MG63 (cell line): ENCODE measurements at regions not wholly inside any gene's neighbourhood (a gene's known extent, or its start where the extent isn't known, plus 50 kb on each side); places are given as distances from the start of the nearest gene placed in this dataset.
"Not testable (repeated sequence)": the region's sequence is repeated elsewhere in the genome, so short reads cannot be mapped to it uniquely, and the experiment has no call there.

ENCODE experiments used
- DNase-seq: peaks from one replicate; pipeline ENCODE4 v3.0.0-alpha.2; 2020
- H3K27me3 ChIP-seq: fragments of 250-450 bp; sonication (Bioruptor Pico); 2 replicates; pipeline ENCODE4 v1.5.1; 2020; ENCODE audit warnings: mild to moderate bottlenecking, moderate library complexity
- H3K36me3 ChIP-seq: fragments of 250-450 bp; sonication (Bioruptor Pico); 2 replicates; pipeline ENCODE4 v1.5.1; 2020; ENCODE audit warnings: mild to moderate bottlenecking, moderate library complexity
- H3K4me3 ChIP-seq: fragments of 250-450 bp; sonication (Bioruptor Pico); 2 replicates; pipeline ENCODE4 v1.5.1; 2020; ENCODE audit warnings: mild to moderate bottlenecking, moderate library complexity
- H3K9me3 ChIP-seq: fragments of 250-450 bp; sonication (Bioruptor Pico); 2 replicates; pipeline ENCODE4 v1.5.1; 2020; ENCODE audit warnings: mild to moderate bottlenecking, moderate library complexity

- not testable (repeated sequence) for DNase-seq, H3K27me3 ChIP-seq, H3K9me3 ChIP-seq, H3K36me3 ChIP-seq, H3K4me3 ChIP-seq
Observed at GRCh38 chr7:150114591-150114990, 208.6 kb upstream of the LRRC61 start.

GRCh38 chr7:150119966-150120365 lies 203.2 kb upstream of the LRRC61 start:
- not testable (repeated sequence) for H3K9me3 ChIP-seq, H3K27me3 ChIP-seq, H3K36me3 ChIP-seq, H3K4me3 ChIP-seq, DNase-seq

DNA sequence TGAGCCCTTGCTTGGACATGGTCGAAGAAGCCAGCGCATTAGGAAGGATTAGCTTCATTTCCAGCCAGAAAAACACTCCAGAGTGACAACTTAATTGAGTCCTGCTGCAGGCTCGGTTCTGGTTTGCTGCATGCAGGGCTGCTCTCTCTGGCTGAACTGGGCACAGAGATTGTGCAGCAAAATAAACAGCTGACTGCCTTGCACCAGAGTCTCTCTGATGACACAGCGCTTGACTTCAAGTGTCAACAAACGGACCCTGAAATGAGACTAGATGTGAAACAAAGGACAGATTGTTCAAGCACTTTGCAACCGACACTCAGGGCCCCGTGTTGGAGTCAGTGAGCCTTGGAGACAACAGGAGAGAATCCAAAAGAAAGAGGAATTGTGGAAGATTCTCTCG lies 197.3 kb upstream of the LRRC61 start:
- not testable (repeated sequence) for H3K27me3 ChIP-seq, H3K9me3 ChIP-seq, H3K36me3 ChIP-seq, DNase-seq, H3K4me3 ChIP-seq

DNA sequence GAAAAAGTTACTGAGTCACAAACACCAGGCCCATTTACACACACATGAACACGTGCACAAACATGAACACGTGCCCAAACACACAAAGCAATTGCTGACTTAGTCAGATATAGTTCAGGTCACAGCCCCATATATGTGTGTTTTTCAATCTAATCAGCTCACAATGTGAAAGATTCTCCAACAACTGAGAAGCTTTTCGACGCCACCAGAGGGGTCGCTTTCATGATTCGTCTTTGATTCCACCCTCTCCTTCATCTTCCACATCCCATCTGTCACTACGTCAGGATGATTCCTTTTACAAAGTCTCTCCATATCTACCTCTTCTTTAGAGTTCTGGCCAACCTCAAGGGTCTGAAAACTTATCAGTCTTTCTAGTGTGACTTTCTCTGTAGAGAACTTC lies 188.7 kb upstream of the LRRC61 start:
- not testable (repeated sequence) for H3K4me3 ChIP-seq, H3K36me3 ChIP-seq, H3K27me3 ChIP-seq, DNase-seq, H3K9me3 ChIP-seq

DNA sequence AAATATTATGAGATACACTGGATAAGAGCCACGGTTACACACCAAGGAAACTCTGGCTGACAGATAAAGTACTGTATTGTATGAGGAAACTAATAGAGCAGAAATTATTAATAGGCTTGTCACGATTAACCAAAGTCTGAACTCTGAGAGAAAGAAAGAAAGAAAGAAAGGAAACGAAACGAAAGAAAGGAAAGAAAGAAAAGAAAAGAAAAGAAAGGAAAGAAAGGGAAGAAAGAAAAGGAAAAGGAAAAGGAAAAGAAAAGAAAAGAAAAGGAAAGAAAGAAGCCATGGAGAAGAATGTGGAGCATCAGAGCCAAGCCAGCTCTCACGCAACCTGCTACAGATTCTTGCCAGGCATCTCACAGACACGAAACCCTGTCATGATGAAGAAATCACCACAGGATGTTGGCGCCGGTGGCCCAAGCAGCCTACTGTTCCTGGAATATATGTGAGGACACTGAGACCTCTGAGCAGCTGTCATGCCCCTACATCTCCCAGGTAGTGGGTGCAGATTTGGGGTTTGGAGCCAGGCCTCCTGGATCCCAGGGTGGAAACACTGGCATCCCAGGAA lies 187.4 kb upstream of the LRRC61 start:
- not testable (repeated sequence) for H3K9me3 ChIP-seq, H3K4me3 ChIP-seq
- peak; percentile 30 for DNase-seq

DNA sequence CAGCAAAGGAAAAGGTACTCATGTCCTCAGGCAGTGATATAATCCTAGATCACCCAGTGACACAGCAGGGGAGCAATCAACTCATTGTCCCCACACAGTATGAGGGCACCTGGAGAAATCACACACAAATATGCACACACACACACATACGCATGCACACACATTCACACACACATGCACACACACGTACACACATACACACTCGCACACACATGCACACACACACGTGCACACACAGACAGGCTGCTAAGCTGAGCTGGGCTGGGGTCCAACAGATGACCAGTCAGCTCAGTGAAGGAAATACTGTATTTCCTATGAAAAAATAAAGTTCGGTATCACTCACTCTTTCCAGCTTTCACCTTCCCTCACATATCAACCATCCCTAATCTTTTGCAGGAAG lies 183.3 kb upstream of the LRRC61 start:
- H3K27me3 ChIP-seq, DNase-seq, H3K36me3 ChIP-seq, H3K9me3 ChIP-seq, H3K4me3 ChIP-seq: not testable (repeated sequence)

More for the DNA sequence above, 187.4 kb upstream of the LRRC61 start:
- H3K36me3 ChIP-seq, H3K27me3 ChIP-seq: not testable (repeated sequence)

- DNase-seq, H3K27me3 ChIP-seq, H3K4me3 ChIP-seq, H3K36me3 ChIP-seq, H3K9me3 ChIP-seq: not testable (repeated sequence)
Observed at GRCh38 chr7:150141525-150142345, 181.4 kb upstream of the LRRC61 start.

GRCh38 chr7:150146124-150146523 lies 177.0 kb upstream of the LRRC61 start:
- H3K4me3 ChIP-seq, H3K27me3 ChIP-seq, H3K36me3 ChIP-seq, DNase-seq, H3K9me3 ChIP-seq: not testable (repeated sequence)

DNA sequence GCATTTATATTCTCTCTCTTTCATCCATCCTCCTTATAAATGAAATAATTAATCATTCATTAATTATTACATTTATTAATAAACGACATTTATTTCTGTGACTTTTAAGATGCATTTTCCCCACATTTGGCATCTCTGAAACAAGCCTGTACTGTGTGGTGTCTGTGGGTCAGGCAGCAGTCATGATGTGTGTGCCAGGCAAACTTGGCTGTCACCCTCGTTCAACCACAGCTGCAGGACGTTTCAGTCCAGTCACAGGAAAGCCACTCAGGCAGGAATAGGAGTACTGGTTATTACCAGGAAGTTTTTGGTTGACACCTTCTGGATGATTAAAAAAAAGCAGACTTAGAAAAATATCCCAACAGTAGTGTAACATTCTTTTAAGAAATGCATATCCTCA lies 175.6 kb upstream of the LRRC61 start:
- not testable (repeated sequence) for H3K9me3 ChIP-seq, DNase-seq, H3K27me3 ChIP-seq, H3K36me3 ChIP-seq, H3K4me3 ChIP-seq

DNA sequence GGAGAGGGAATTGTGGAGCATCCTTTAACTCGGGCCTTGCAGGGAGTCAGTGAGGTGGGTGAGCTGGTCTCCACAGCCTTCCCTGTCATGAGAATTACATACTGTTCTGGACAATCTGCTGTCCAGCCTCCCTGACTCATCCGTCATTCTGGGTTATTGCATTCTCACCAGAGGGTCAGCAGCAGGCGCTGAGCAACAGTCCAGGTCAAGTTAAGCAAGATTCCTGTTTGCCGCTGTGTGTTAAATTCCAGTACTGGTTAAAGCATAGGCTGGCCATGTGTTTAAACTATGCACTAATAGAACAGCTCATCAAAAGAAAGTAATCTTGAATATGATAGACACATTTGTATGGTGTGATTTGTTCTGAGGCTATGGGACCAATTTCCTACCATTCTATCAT lies 167.1 kb upstream of the LRRC61 start:
- not testable (repeated sequence) for H3K9me3 ChIP-seq, DNase-seq, H3K4me3 ChIP-seq, H3K36me3 ChIP-seq, H3K27me3 ChIP-seq

DNA sequence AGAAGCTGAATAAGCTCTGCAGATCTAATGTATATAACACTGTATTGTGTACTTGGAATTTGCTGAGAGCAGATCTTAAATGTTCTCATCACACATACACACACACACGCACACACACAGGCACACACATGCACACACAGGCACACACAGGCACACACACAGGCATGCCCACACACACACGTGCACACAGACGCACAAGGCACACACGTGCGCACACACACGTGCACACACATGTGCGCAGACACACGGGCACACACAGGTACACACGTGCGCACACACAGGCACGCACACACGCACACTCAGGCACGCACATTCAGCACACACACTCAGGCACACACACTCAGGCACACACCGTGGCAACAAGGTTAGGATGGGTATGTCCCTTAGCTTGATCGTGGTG lies 164.5 kb upstream of the LRRC61 start:
- H3K36me3 ChIP-seq, H3K4me3 ChIP-seq, H3K27me3 ChIP-seq, H3K9me3 ChIP-seq, DNase-seq: not testable (repeated sequence)

GRCh38 chr7:150169515-150169914 lies 153.6 kb upstream of the LRRC61 start:
- not testable (repeated sequence) for H3K9me3 ChIP-seq, H3K36me3 ChIP-seq, H3K27me3 ChIP-seq, H3K4me3 ChIP-seq, DNase-seq

GRCh38 chr7:150169943-150170490 lies 153.1 kb upstream of the LRRC61 start:
- H3K27me3 ChIP-seq, H3K36me3 ChIP-seq, DNase-seq, H3K4me3 ChIP-seq, H3K9me3 ChIP-seq: not testable (repeated sequence)

DNA sequence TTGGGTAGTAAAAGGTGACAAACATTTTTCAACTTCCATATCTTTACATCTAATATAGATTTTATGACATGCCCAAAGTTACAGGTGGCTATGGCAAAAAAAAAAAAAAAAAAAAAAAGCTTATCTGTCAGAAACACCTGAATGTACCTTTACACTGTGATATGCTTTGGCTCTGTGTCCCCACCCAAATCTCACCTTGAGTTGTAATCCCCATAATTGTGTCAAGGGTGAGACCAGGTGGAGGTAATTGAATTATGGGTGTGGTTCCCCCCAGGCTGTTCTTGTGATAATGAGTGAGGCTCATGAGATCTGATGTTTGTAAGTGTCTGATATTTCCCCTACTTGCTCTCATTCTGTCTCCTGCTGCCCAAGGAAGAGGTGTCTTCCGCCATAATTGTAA lies 139.6 kb upstream of the LRRC61 start:
- not testable (repeated sequence) for H3K27me3 ChIP-seq, H3K36me3 ChIP-seq, DNase-seq, H3K4me3 ChIP-seq, H3K9me3 ChIP-seq

DNA sequence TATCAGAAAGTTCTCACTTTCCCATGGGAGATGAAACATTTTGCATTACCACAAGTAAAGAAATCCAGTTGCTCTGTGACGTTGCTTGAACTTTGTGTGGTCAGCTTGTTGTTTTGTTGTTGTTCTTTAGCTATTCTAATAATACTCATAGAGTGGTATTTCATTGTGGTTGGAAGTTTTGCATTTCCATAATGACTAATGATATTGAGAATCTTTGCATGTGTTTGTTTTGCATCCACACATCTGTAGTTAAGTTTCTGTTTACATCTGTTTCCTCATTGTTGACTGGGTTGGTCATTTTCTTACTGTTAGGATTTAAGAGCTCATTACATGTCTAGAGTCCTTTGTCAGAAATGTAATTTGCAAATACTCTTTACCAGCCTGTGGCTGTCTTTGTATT lies 133.2 kb upstream of the LRRC61 start:
- not testable (repeated sequence) for H3K4me3 ChIP-seq, H3K9me3 ChIP-seq, DNase-seq, H3K36me3 ChIP-seq, H3K27me3 ChIP-seq

DNA sequence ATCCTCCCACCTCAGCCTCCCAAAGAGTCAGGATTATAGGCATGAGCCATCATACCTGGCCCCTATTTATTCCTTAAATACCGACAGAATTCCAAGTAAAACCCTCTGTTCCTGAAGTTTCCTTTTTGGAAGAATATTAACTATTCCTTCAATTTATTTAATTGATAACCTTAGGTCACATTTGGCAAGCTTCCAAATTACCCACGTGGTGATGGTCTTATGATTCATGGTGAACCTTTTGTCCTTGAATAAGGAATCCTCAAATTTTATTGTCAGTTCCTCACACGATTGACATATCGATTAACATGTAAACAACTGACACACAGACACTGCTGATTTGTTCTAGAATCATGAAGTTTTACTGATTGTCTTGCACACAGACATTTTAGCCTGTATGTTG lies 130.6 kb upstream of the LRRC61 start:
- H3K36me3 ChIP-seq, H3K9me3 ChIP-seq, H3K4me3 ChIP-seq, H3K27me3 ChIP-seq, DNase-seq: not testable (repeated sequence)

GRCh38 chr7:150193866-150194265 lies 129.3 kb upstream of the LRRC61 start:
- H3K36me3 ChIP-seq, DNase-seq, H3K9me3 ChIP-seq, H3K27me3 ChIP-seq, H3K4me3 ChIP-seq: not testable (repeated sequence)
